ENCODE measurements at regions not wholly inside any gene's neighbourhood (a gene's known extent, or its start where the extent isn't known, plus 50 kb on each side); places are given as distances from the start of the nearest gene placed in this dataset.

GRCh38 chr14:61939776-61940175 lies 177.6 kb downstream of the SNAPC1 start (continued):
- TF ChIP-seq ZNF280D (CRISPR knock-in tag; IDR thresholded peaks at IDR 0.05) (no peak), EP300 (IDR thresholded peaks at IDR 0.05; ENCODE audit: low read depth in 2 of 2, low read length in 2 of 2) (no peak), EP300 (CRISPR knock-in tag; IDR thresholded peaks at IDR 0.05; ENCODE audit: borderline replicate concordance) (no peak), TARDBP (CRISPR knock-in tag; IDR thresholded peaks at IDR 0.05) (no peak), FOXA3 (CRISPR knock-in tag; IDR thresholded peaks at IDR 0.05) (no peak), PRDM10 (CRISPR knock-in tag; IDR thresholded peaks at IDR 0.05; ENCODE audit: low read depth) (no peak), DZIP1 (CRISPR knock-in tag; IDR thresholded peaks at IDR 0.05) (no peak)
- TF ChIP-seq, protein P1, sequence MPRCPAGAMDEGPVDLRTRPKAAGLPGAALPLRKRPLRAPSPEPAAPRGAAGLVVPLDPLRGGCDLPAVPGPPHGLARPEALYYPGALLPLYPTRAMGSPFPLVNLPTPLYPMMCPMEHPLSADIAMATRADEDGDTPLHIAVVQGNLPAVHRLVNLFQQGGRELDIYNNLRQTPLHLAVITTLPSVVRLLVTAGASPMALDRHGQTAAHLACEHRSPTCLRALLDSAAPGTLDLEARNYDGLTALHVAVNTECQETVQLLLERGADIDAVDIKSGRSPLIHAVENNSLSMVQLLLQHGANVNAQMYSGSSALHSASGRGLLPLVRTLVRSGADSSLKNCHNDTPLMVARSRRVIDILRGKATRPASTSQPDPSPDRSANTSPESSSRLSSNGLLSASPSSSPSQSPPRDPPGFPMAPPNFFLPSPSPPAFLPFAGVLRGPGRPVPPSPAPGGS (CRISPR knock-in tag; IDR thresholded peaks at IDR 0.05), result no peak
- TF ChIP-seq, protein P2, sequence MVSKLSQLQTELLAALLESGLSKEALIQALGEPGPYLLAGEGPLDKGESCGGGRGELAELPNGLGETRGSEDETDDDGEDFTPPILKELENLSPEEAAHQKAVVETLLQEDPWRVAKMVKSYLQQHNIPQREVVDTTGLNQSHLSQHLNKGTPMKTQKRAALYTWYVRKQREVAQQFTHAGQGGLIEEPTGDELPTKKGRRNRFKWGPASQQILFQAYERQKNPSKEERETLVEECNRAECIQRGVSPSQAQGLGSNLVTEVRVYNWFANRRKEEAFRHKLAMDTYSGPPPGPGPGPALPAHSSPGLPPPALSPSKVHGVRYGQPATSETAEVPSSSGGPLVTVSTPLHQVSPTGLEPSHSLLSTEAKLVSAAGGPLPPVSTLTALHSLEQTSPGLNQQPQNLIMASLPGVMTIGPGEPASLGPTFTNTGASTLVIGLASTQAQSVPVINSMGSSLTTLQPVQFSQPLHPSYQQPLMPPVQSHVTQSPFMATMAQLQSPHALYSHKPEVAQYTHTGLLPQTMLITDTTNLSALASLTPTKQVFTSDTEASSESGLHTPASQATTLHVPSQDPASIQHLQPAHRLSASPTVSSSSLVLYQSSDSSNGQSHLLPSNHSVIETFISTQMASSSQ (IDR thresholded peaks at IDR 0.05; ENCODE audit: low read depth), result no peak
- TF ChIP-seq, protein P2 (CRISPR knock-in tag; IDR thresholded peaks at IDR 0.05; ENCODE audit: borderline replicate concordance), result no peak
- TF ChIP-seq, protein P3, sequence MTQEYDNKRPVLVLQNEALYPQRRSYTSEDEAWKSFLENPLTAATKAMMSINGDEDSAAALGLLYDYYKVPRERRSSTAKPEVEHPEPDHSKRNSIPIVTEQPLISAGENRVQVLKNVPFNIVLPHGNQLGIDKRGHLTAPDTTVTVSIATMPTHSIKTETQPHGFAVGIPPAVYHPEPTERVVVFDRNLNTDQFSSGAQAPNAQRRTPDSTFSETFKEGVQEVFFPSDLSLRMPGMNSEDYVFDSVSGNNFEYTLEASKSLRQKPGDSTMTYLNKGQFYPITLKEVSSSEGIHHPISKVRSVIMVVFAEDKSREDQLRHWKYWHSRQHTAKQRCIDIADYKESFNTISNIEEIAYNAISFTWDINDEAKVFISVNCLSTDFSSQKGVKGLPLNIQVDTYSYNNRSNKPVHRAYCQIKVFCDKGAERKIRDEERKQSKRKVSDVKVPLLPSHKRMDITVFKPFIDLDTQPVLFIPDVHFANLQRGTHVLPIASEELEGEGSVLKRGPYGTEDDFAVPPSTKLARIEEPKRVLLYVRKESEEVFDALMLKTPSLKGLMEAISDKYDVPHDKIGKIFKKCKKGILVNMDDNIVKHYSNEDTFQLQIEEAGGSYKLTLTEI (CRISPR knock-in tag; conservative IDR thresholded peaks at IDR 0.05), result no peak

All from HepG2 (cell line).